ELF-1 (cell line): ENCODE measurements at regions not wholly inside any gene's neighbourhood (a gene's known extent, or its start where the extent isn't known, plus 50 kb on each side); places are given as distances from the start of the nearest gene placed in this dataset.

ENCODE experiments used
- DNase-seq: peaks from one replicate; pipeline ENCODE4 v3.0.0-alpha.2; 2016; ENCODE audit warnings: low read depth, low spot score

GRCh38 chr7:25279705-25280104 lies 51.4 kb upstream of the NPVF start:
- no peak for DNase-seq

- DNase-seq, result no peak
Measured at GRCh38 chr7:25280181-25280580, 51.9 kb upstream of the NPVF start.

GRCh38 chr7:25282194-25282593 lies 53.9 kb upstream of the NPVF start:
- no peak for DNase-seq

- no peak for DNase-seq
Measured at GRCh38 chr7:25286756-25287155, 58.5 kb upstream of the NPVF start.

- no peak for DNase-seq
Measured at GRCh38 chr7:25287291-25287690, 59.0 kb upstream of the NPVF start.

GRCh38 chr7:25288556-25289307 lies 60.4 kb upstream of the NPVF start:
- no peak for DNase-seq

GRCh38 chr7:25289518-25289917 lies 61.2 kb upstream of the NPVF start:
- DNase-seq, result no peak

- DNase-seq, result no peak
Measured at GRCh38 chr7:25294624-25295023, 66.3 kb upstream of the NPVF start.

- DNase-seq, result no peak
Measured at GRCh38 chr7:25295387-25295786, 67.1 kb upstream of the NPVF start.

- DNase-seq, result no peak
Measured at GRCh38 chr7:25296086-25296485, 67.8 kb upstream of the NPVF start.

- DNase-seq, result no peak
Measured at GRCh38 chr7:25297278-25297677, 69.0 kb upstream of the NPVF start.

GRCh38 chr7:25303281-25304181 lies 75.2 kb upstream of the NPVF start:
- DNase-seq, result peak; percentile 87

GRCh38 chr7:25304691-25305090 lies 76.4 kb upstream of the NPVF start:
- DNase-seq, result no peak

GRCh38 chr7:25305831-25306230 lies 77.5 kb upstream of the NPVF start:
- DNase-seq, result no peak

- no peak for DNase-seq
Measured at GRCh38 chr7:25307624-25308023, 79.3 kb upstream of the NPVF start.

GRCh38 chr7:25308246-25308645 lies 80.0 kb upstream of the NPVF start:
- DNase-seq, result no peak

GRCh38 chr7:25308906-25309705 lies 80.8 kb upstream of the NPVF start:
- no peak for DNase-seq

- DNase-seq, result peak; percentile 21
Measured at GRCh38 chr7:25310896-25311295, 82.6 kb upstream of the NPVF start.

- DNase-seq, result no peak
Measured at GRCh38 chr7:25311346-25311745, 83.1 kb upstream of the NPVF start.

GRCh38 chr7:25312968-25313367 lies 84.7 kb upstream of the NPVF start:
- DNase-seq, result no peak

- DNase-seq, result no peak
Measured at GRCh38 chr7:25313526-25313925, 85.2 kb upstream of the NPVF start.

- DNase-seq, result no peak
Measured at GRCh38 chr7:25314094-25314730, 85.9 kb upstream of the NPVF start.
